HG03469 (cell line): ENCODE measurements at regions not wholly inside any gene's neighbourhood (a gene's known extent, or its start where the extent isn't known, plus 50 kb on each side); places are given as distances from the start of the nearest gene placed in this dataset.
"Not testable (repeated sequence)": the region's sequence is repeated elsewhere in the genome, so short reads cannot be mapped to it uniquely, and the experiment has no call there.

ENCODE experiments used
- ATAC-seq: cut with Tn5 transposase; IDR thresholded peaks from one replicate; pipeline ENCODE4 v1.9.1; 2021; ENCODE audit warnings: mild to moderate bottlenecking, moderate library complexity, moderate number of reproducible peaks; ENCODE audit not compliant: unreplicated experiment

DNA sequence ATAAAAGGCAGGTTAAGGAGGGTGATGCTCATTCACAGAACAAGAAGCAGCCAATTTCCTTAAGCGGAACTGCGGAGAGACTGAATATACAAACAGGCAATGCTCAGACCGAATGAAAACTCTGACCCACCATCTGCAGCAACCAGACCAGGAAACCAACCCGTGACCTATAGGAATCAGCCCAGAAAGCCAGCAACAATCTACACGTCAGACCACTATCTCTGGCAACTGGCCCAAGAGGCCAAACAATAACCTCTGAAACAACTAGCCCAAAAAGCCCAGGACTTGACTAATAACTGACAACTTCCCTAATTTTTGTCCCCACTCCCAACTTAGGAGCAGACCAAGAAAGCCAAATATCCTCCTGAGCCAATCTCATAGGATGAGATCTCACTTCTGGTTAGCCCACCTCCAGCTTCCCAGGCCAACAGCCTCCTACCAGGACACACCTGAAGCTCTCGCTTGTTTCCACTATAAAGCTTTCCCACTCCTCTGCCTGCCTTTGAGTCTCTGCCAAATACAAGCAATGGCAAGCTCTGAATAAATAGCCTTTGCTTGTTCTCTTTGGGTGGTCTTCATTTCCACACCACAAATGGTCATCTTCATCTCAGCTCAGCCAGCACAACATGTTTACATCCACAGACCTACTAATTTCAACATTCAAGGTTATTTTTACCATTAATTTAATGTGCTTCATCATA is 168.5 kb downstream of the HSD17B3 start:
- ATAC-seq, result no peak

- no peak for ATAC-seq
Observed at GRCh38 chr9:96131825-96132224, 170.2 kb downstream of the HSD17B3 start.

- no peak for ATAC-seq
Observed at GRCh38 chr9:96130970-96131369, 171.0 kb downstream of the HSD17B3 start.

GRCh38 chr9:96129747-96130146 is 172.2 kb downstream of the HSD17B3 start:
- ATAC-seq, result no peak

DNA sequence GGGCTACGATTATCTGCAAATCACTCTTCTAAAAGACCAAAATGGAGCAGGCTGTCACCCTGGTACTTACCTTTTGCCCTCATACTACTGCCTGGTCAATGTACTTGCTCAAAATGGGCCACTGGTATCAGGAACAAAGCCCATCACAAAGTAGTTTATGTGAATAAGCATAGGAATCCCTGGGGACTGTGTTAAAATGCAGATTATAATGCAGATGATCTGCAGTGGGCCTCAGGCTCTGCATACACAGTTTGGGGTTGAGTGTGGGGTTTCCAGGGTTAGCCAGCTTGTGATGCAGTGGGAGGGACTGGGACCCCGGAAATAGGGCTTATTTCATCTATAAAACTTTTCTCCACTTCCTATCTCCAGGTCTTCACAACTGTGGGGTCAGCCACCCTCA is 173.1 kb downstream of the HSD17B3 start:
- no peak for ATAC-seq

DNA sequence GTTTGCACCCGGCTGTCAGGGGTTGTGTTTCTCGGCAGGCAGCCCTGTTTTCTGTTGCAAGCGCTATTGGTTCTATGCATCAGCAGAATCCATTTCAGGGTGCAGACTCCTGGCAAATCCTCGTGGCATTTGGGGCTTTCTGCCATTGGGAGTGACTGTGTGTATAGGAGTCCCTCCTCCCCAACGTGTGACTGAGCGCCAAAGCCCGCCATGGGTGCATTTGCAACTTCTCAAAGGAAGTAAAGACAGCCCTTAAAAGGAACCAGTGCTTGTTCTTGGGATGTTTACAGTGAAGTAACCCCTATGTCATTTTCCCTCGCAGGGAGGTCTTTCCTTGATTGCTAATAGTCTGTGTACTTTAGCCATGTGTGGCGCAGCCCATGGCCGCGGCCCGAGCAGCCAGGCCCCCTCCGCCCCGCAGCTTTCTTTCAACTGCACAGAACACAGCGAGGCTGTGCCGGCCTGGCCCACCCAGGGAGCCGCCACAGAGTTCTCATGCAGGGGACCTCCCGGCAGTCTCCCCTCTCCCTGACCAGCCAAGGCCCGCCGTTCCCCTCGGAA is 175.6 kb downstream of the HSD17B3 start:
- no peak for ATAC-seq

- no peak for ATAC-seq
Observed at GRCh38 chr9:96125624-96126023, 176.4 kb downstream of the HSD17B3 start.

GRCh38 chr9:96122751-96123150 is 179.2 kb downstream of the HSD17B3 start:
- ATAC-seq, result no peak

- no peak for ATAC-seq
Observed at GRCh38 chr9:96122282-96122681, 179.7 kb downstream of the HSD17B3 start.

DNA sequence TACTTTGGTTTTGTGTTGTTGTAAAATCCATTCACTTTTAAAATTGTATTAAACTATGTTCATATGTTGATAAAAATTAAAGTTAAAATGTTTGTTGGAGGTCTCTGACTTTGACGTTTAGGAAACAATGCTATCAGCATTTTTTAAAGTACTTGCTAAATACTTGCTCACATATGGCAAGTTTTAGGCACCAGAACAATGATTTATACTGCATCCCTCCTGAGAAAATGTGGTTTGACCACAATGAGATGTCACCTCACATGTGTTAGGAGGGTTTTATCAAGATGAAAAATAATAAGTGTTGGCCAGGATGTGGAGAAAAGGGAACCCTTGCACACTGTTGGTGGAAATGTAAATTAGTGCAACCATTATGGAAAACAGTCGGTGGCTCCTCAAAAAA is 180.8 kb downstream of the HSD17B3 start:
- no peak for ATAC-seq

GRCh38 chr9:96117398-96118080 is 184.4 kb downstream of the HSD17B3 start:
- ATAC-seq, result no peak

GRCh38 chr9:96116275-96117064 is 185.5 kb downstream of the HSD17B3 start:
- no peak for ATAC-seq

GRCh38 chr9:96115836-96116235 is 186.1 kb downstream of the HSD17B3 start:
- ATAC-seq, result no peak

DNA sequence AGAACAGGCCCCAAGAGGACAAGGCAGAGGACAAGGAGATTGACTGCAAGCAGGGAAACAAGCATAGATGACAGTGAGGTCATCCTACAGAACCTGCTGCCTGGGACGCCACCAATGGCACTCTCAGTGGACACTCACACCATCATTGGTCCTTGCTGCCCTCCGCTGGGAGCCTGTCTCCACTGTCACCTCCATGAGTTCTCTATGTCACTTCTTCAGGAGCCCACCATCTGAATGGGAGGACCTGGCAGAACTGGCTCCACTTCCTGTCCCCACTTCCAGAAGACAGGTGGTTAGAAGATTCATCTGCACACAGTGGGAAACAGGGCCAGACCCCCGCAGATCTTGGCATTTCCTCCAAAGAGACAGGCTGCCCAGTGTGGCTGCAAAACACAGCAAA is 188.9 kb downstream of the HSD17B3 start:
- ATAC-seq, result no peak

- no peak for ATAC-seq
Observed at GRCh38 chr9:96109680-96110351, 192.2 kb downstream of the HSD17B3 start.

DNA sequence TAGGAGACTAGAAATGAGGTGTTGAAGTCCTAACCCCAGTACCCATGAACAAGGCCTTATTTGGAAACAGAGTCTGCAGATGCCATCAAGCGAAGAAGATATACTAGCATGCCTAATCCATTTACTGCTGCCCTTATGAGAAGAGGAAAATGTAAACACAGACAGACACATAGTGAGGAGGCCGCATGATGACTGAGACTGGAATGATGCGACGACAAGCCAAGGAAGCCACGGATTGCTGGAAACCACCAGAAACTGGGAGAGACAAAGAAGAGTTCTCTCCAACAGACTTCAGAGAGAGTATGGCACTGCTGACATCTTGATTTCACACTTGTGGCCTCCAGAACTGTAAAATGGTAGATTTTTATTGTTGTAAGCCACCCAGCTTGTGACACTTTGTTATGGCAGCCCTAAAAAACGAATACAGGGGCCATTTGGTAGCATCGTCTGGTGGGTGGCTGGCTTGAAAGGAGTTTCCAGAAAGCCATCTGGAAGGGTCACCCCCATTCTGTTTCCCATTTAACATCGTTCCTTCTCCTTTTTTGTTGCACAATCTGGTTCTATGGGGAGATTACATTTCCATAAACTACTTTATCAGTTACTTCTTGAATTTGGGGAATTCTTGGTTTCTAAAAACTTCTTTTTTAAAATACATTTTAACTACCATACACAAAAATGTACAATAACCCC is 193.1 kb downstream of the HSD17B3 start:
- ATAC-seq, result no peak

DNA sequence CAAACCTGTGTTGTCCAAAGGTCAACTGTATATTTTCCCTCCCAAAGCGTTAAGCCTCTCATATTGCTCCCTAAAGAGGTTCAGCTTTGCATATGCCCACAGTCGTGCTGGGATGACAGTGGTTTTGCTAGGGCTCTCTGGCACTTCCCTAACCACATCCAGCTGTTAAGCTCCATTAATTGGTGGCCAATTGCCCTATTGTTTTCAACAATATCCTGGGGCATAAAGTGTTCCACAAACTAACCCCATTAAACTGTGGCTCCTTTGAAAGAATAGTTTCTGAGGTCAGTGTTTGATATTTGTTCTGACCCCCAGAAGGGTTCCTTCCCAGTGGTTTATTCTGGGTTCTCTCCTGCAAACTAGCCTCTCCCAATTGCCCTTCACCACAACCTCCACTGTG is 194.5 kb downstream of the HSD17B3 start:
- ATAC-seq, result no peak

GRCh38 chr9:96100385-96101300 is 201.3 kb downstream of the HSD17B3 start:
- no peak for ATAC-seq

DNA sequence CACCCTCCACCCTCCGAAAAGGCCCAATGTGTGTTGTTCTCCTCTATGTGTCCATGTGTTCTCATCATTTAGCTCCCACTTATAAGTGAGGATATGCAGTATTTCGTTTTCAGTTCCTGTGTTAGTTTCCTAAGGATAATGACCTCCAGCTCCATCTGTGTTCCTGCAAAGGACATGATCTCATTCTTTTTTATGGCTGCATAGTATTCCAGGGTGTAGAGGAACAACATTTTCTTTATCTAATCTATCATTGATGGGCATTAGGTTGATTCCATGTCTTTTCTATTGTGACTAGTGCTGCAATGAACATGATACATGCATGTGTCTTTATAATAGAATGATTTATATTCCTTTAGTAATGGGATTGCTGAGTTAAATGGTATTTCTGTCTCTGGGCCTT is 211.3 kb downstream of the HSD17B3 start:
- not testable (repeated sequence) for ATAC-seq
